IPS-NIHi7 (cell line): ENCODE measurements at regions not wholly inside any gene's neighbourhood (a gene's known extent, or its start where the extent isn't known, plus 50 kb on each side); places are given as distances from the start of the nearest gene placed in this dataset.

Experiments
- DNase-seq: peaks from one replicate; pipeline ENCODE4 v3.0.0; 2012; ENCODE audit warnings: mixed read lengths; ENCODE audit errors: extremely low spot score

GRCh38 chr3:153072382-153072781 is 89.6 kb upstream of the RAP2B start:
- DNase-seq = no peak

GRCh38 chr3:153072856-153073255 is 89.2 kb upstream of the RAP2B start:
- no peak for DNase-seq

GRCh38 chr3:153073636-153074035 is 88.4 kb upstream of the RAP2B start:
- DNase-seq = no peak

- peak; percentile 14 for DNase-seq
Observed at GRCh38 chr3:153078826-153079225, 83.2 kb upstream of the RAP2B start.

GRCh38 chr3:153079386-153079785 is 82.6 kb upstream of the RAP2B start:
- no peak for DNase-seq

- no peak for DNase-seq
Observed at GRCh38 chr3:153080778-153081240, 81.2 kb upstream of the RAP2B start.

GRCh38 chr3:153084431-153084830 is 77.6 kb upstream of the RAP2B start:
- no peak for DNase-seq

- DNase-seq = no peak
Observed at GRCh38 chr3:153087595-153088566, 74.1 kb upstream of the RAP2B start.

GRCh38 chr3:153089620-153090019 is 72.4 kb upstream of the RAP2B start:
- DNase-seq = no peak

GRCh38 chr3:153090973-153091372 is 71.1 kb upstream of the RAP2B start:
- no peak for DNase-seq

- DNase-seq = no peak
Observed at GRCh38 chr3:153093629-153094028, 68.4 kb upstream of the RAP2B start.

- no peak for DNase-seq
Observed at GRCh38 chr3:153094386-153094785, 67.6 kb upstream of the RAP2B start.

- DNase-seq = no peak
Observed at GRCh38 chr3:153095441-153095840, 66.6 kb upstream of the RAP2B start.

- no peak for DNase-seq
Observed at GRCh38 chr3:153096731-153097131, 65.3 kb upstream of the RAP2B start.

- no peak for DNase-seq
Observed at GRCh38 chr3:153097213-153097612, 64.8 kb upstream of the RAP2B start.

GRCh38 chr3:153099131-153099530 is 62.9 kb upstream of the RAP2B start:
- no peak for DNase-seq

- DNase-seq = no peak
Observed at GRCh38 chr3:153103406-153103945, 58.5 kb upstream of the RAP2B start.

GRCh38 chr3:153110041-153110440 is 52.0 kb upstream of the RAP2B start:
- no peak for DNase-seq

- no peak for DNase-seq
Observed at GRCh38 chr3:153111016-153111415, 51.0 kb upstream of the RAP2B start.
